ENCODE measurements at regions not wholly inside any gene's neighbourhood (a gene's known extent, or its start where the extent isn't known, plus 50 kb on each side); places are given as distances from the start of the nearest gene placed in this dataset.

DNA sequence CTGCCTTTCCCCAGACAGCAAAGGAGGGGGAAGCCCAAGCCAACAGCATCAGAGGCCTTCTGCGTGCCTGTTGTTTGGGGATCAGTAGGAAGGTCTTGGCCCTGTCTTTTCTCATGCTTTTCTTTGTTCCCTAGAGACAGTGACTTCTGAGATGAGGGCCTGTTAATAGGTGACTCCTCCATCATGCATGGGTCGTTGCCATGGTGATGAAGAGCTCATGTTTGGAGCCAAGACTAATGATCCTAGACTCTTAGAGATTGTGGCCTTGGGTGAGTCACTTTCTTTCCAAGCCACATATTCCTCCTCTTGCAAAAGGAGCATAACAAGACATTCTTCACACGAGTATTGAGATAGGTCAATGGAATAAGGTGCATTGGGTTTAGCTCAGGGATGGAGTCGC lies 201.1 kb upstream of the ASIC2 start:
- Histone ChIP-seq H3K27ac (peak overlapping the region in 1 of 5 donors; percentile 20), H3K27me3 (no peaks in the 10 kb centered on the region), H3K4me1 (replicated peaks in 1 of 2) (peaks cover 0 to 4% of the 10 kb centered on the region in 2 donors), H3K4me3 (no peak overlapping the region), H3K36me3 (replicated peaks in 1 of 2) (no peaks in the 10 kb centered on the region), H3K9me3 (replicated peaks in 1 of 3) (no peaks in the 10 kb centered on the region)
- DNase-seq: peak in 2 of 7 donors; percentile 22 to 30
- intact Hi-C loops (cut with DNase I): no loop called here
- WGBS, 4 donors: 67 to 80% (median 70%) methylated on average over 4 of the region's 4 CpGs
- no peak for TF ChIP-seq CTCF (IDR thresholded peaks at IDR 0.05)
- no peak for TF ChIP-seq POLR2A (IDR thresholded peaks at IDR 0.05)

DNA sequence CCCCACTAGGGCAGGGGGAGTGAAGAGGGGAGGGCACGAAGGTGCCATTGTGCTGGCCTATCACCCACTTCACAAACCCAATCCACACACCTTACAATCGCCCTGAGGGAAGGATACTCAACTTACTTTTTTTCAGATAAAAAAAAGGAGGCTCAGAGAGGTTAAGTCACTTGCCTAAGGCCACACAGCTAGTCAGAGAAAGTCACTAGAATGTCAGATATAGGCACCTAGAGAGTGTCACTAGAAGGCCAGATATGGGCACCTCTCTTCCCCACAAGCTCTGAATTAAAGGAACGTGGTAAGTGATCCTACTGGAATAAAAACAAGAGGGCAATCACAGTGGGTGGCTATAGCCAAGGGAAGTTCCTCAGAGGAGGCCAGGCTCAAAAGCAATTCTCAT lies 204.5 kb upstream of the ASIC2 start:
- Histone ChIP-seq H3K9me3 (replicated peaks in 1 of 3) (no peaks in the 10 kb centered on the region), H3K4me3 (no peak overlapping the region), H3K27me3 (no peaks in the 10 kb centered on the region), H3K36me3 (replicated peaks in 1 of 2) (no peaks in the 10 kb centered on the region), H3K27ac (peak overlapping the region in 1 of 5 donors; percentile 22), H3K4me1 (replicated peaks in 1 of 2) (peaks cover 0 to 4% of the 10 kb centered on the region in 2 donors)
- intact Hi-C loops (cut with DNase I): no loop called here
- TF ChIP-seq POLR2A (IDR thresholded peaks at IDR 0.05) (no peak), CTCF (IDR thresholded peaks at IDR 0.05) (no peak)
- 55 to 75% (median 62%) methylated on average over 3 of the region's 3 CpGs for WGBS, 4 donors
- no peak for DNase-seq

- Histone ChIP-seq H3K9me3 (replicated peaks in 1 of 3) (no peaks in the 10 kb centered on the region), H3K4me1 (replicated peaks in 1 of 2) (peaks cover 0 to 1% of the 10 kb centered on the region in 2 donors), H3K27ac (peak overlapping the region in 1 of 5 donors; percentile 22), H3K36me3 (replicated peaks in 1 of 2) (no peaks in the 10 kb centered on the region), H3K27me3 (no peaks in the 10 kb centered on the region), H3K4me3 (no peak overlapping the region)
- TF ChIP-seq CTCF (IDR thresholded peaks at IDR 0.05): no peak
- TF ChIP-seq POLR2A (IDR thresholded peaks at IDR 0.05): no peak
- 51 to 79% (median 61%) methylated on average over 5 to 6 of the region's 6 CpGs for WGBS, 4 donors
- intact Hi-C loops (cut with DNase I): no loop called here
- peak in 2 of 7 donors; percentile 12 to 27 for DNase-seq
These were observed 205.0 kb upstream of the ASIC2 start for GRCh38 chr17:33498069-33498468.

GRCh38 chr17:33499040-33499439 lies 205.9 kb upstream of the ASIC2 start:
- H3K27ac ChIP-seq: no peak overlapping the region
- H3K36me3 ChIP-seq (replicated peaks in 1 of 2): no peaks in the 10 kb centered on the region
- H3K4me3 ChIP-seq: no peak overlapping the region
- TF ChIP-seq POLR2A (IDR thresholded peaks at IDR 0.05): no peak
- TF ChIP-seq CTCF (IDR thresholded peaks at IDR 0.05): no peak
- no peaks in the 10 kb centered on the region for H3K4me1 ChIP-seq (replicated peaks in 1 of 2)
- no peak for DNase-seq
- no peaks in the 10 kb centered on the region for H3K27me3 ChIP-seq
- intact Hi-C loops (cut with DNase I): no loop called here
- H3K9me3 ChIP-seq (replicated peaks in 1 of 3): no peaks in the 10 kb centered on the region
